ENCODE measurements at regions not wholly inside any gene's neighbourhood (a gene's known extent, or its start where the extent isn't known, plus 50 kb on each side); places are given as distances from the start of the nearest gene placed in this dataset.

GRCh38 chr6:40028449-40028848 is 94.2 kb upstream of the MOCS1 start:
- no peak for TF ChIP-seq EZH2 (IDR thresholded peaks at IDR 0.05; ENCODE audit: borderline replicate concordance, low read depth, low read length, poor library complexity, severe bottlenecking)
- TF ChIP-seq CTCF (conservative IDR thresholded peaks at IDR 0.05; ENCODE audit: low read depth, low read length) = no peak; the same call in 1 of the 2 replicates

Data from A673 (cell line).